HepG2 (cell line): ENCODE measurements at regions not wholly inside any gene's neighbourhood (a gene's known extent, or its start where the extent isn't known, plus 50 kb on each side); places are given as distances from the start of the nearest gene placed in this dataset.

Experiments
- ATAC-seq: fragments of 200-7000 bp; cut with Tn5 transposase; 3 replicates; pipeline ENCODE4 v1.9.1; 2020; ENCODE audit warnings: mild to moderate bottlenecking, moderate library complexity
- BruUV-seq: library from RNA; stranded (reverse); fragments of 400-500 nt; replicated peaks from 2 replicates; lab custom pipeline; 2021; lab: Mats Ljungman, UMichigan
- CTCF ChIA-PET: fragments of 300-600 bp; formaldehyde crosslinking; extraction: SDS; loops from one replicate; lab custom pipeline; 2021; ENCODE audit warnings: low total read pairs, inconsistent platforms, low intra/inter-chr PET ratio; lab: Yijun Ruan, JAX
- POLR2A ChIA-PET: fragments of 350-600 bp; sonication (Branson Sonifier 250); formaldehyde crosslinking; loops from one replicate; lab custom pipeline; 2020; ENCODE audit warnings: antibody characterized with exemption, inconsistent platforms; lab: Yijun Ruan, JAX
- DNase-seq: peaks from one replicate; pipeline ENCODE4 v3.0.0-alpha.2; 2015; ENCODE audit warnings: low spot score
- FAIRE-seq: peaks from 3 replicates; lab custom pipeline; 2011; peaks lifted over from hg19 to GRCh38; lab: Jason Lieb, UNC
- H2AFZ ChIP-seq: one replicate; pipeline ENCODE4 v1.6.1; 2011; ENCODE audit warnings: low read length, inconsistent platforms
- H3K27ac ChIP-seq: fragments of 300-600 bp; 3 replicates; pipeline ENCODE4 v1.8.0; 2011; ENCODE audit warnings: mixed run types, mild to moderate bottlenecking, mixed read lengths, low read length, inconsistent platforms; ENCODE audit not compliant: insufficient read depth; ENCODE audit errors: extremely low read length
- H3K27me3 ChIP-seq, 2 experiments: fragments of 200-600 bp in 1 of 2; 2 replicates in 1 of 2; 3 replicates in 1 of 2; pipeline versions ENCODE4 v1.6.0 to v1.8.0; 2011; ENCODE audit warnings: low read length in 2 of 2, mild to moderate bottlenecking in 2 of 2, moderate library complexity in 2 of 2, inconsistent platforms in 1 of 2; ENCODE audit not compliant: insufficient read depth in 2 of 2, control insufficient read depth in 1 of 2
- H3K36me3 ChIP-seq, 2 experiments: fragments of 200-600 bp in 1 of 2; replicated peaks in 1 of 2; 2 replicates in 1 of 2; 3 replicates in 1 of 2; pipeline versions ENCODE4 v1.5.1 to v1.8.0; 2011; ENCODE audit warnings: low read length in 2 of 2, inconsistent platforms in 1 of 2; ENCODE audit not compliant: insufficient read depth in 2 of 2, control insufficient read depth in 1 of 2
- H3K4me1 ChIP-seq: 2 replicates; pipeline ENCODE4 v1.5.1; 2012; ENCODE audit warnings: low read length, inconsistent platforms; ENCODE audit not compliant: insufficient read depth
- H3K4me2 ChIP-seq: 2 replicates; pipeline ENCODE4 v1.6.0; 2011; ENCODE audit warnings: low read depth, low read length, inconsistent platforms
- H3K4me3 ChIP-seq, 3 experiments: fragments of 200-600 bp in 1 of 3; sonication (generic), shearing (Covaris generic) in 1 of 3; replicated peaks in 1 of 3; 2 replicates each; pipeline ENCODE4 v1.5.1; 2011 to 2016; ENCODE audit warnings: low read length in 3 of 3, inconsistent platforms in 2 of 3, low read depth in 2 of 3, mild to moderate bottlenecking in 2 of 3, control low read depth in 1 of 3, mixed read lengths in 1 of 3; ENCODE audit not compliant: insufficient read depth in 1 of 3
- H3K79me2 ChIP-seq: one replicate; pipeline ENCODE4 v1.6.1; 2011; ENCODE audit warnings: low read length, inconsistent platforms; ENCODE audit not compliant: insufficient read depth
- H3K9ac ChIP-seq: 2 replicates; pipeline ENCODE4 v1.6.0; 2011; ENCODE audit warnings: mild to moderate bottlenecking, low read depth, low read length, inconsistent platforms; ENCODE audit not compliant: insufficient read depth
- H3K9me3 ChIP-seq: 2 replicates; pipeline ENCODE4 v1.5.1; 2012; ENCODE audit warnings: mild to moderate bottlenecking, low read length
- H4K20me1 ChIP-seq: 2 replicates; pipeline ENCODE4 v1.6.0; 2011; ENCODE audit warnings: inconsistent platforms, mild to moderate bottlenecking, low read length, moderate library complexity; ENCODE audit not compliant: insufficient read depth
- ATF7 ChIP-seq, 2 experiments: fragments of 450-650 bp in 1 of 2; sonication (generic) in 1 of 2; formaldehyde crosslinking in 1 of 2; IDR thresholded peaks; 2 replicates each; pipeline versions ENCODE4 v1.4.0 to v1.6.1; 2016 to 2020; ENCODE audit warnings: antibody characterized with exemption in 1 of 2, mild to moderate bottlenecking in 1 of 2, missing genetic modification reagents in 1 of 2
- EHMT2 ChIP-seq: fragments of 200-600 bp; sonication (generic); IDR thresholded peaks from 2 replicates; pipeline ENCODE4 v1.7.0; 2017; ENCODE audit warnings: antibody characterized with exemption, low read depth, low read length, borderline replicate concordance
- HMG20A ChIP-seq: IDR thresholded peaks from 2 replicates; pipeline ENCODE4 v1.6.1; 2016; ENCODE audit warnings: borderline replicate concordance
- MAFG ChIP-seq: sonication (generic); formaldehyde crosslinking; IDR thresholded peaks from 2 replicates; pipeline ENCODE4 v1.5.1; 2020; ENCODE audit warnings: mild to moderate bottlenecking, missing genetic modification reagents
- MYNN ChIP-seq: sonication (generic); formaldehyde crosslinking; IDR thresholded peaks from 2 replicates; pipeline ENCODE4 v1.4.0; 2020; ENCODE audit warnings: mild to moderate bottlenecking, low read depth, missing genetic modification reagents
- RBAK ChIP-seq: sonication (generic); formaldehyde crosslinking; IDR thresholded peaks from 2 replicates; pipeline ENCODE4 v1.5.1; 2020; ENCODE audit warnings: mild to moderate bottlenecking, missing genetic modification reagents
- RFX1 ChIP-seq: fragments of 450-650 bp; IDR thresholded peaks from 2 replicates; pipeline ENCODE4 v1.6.1; 2017
- RFX5 ChIP-seq: IDR thresholded peaks from 2 replicates; pipeline ENCODE4 v1.6.1; 2011; ENCODE audit warnings: low read depth, low read length, improper control_type of control experiment
- TBX2 ChIP-seq: sonication (generic); formaldehyde crosslinking; IDR thresholded peaks from 2 replicates; pipeline ENCODE4 v1.5.0; 2020; ENCODE audit warnings: missing genetic modification reagents, mild to moderate bottlenecking, borderline replicate concordance
- WGBS: methylation state at CpG from one replicate; pipeline ENCODE4 v1.1.6; 2017; ENCODE audit warnings: low lambda C conversion rate; 5-methylcytosine and 5-hydroxymethylcytosine counted together
- in situ Hi-C: cut with HindIII; loops from 2 replicates; pipeline ENCODE4 v1.10.0; 2017; ENCODE audit warnings: low pct_unique_long_range_greater_than_20kb; ENCODE audit not compliant: extremely low pct_ligation_motif_present
- intact Hi-C: fragments of 100-400 bp; cut with micrococcal nuclease; formaldehyde crosslinking; loops from one replicate; pipeline ENCODE4 v1.10.0; 2022; ENCODE audit not compliant: unreplicated experiment
- TF ChIP-seq, protein P1 (sequence below): IDR thresholded peaks from 2 replicates; pipeline ENCODE4 v1.6.1; 2016; ENCODE audit warnings: low read depth
- TF ChIP-seq, protein P2 (sequence below): fragments of 450-650 bp; IDR thresholded peaks from 2 replicates; pipeline ENCODE4 v1.6.1; 2017
- TF ChIP-seq, protein P3 (sequence below): sonication (generic); formaldehyde crosslinking; IDR thresholded peaks from 2 replicates; pipeline ENCODE4 v1.9.0; 2021; ENCODE audit warnings: mild to moderate bottlenecking, missing genetic modification reagents

DNA sequence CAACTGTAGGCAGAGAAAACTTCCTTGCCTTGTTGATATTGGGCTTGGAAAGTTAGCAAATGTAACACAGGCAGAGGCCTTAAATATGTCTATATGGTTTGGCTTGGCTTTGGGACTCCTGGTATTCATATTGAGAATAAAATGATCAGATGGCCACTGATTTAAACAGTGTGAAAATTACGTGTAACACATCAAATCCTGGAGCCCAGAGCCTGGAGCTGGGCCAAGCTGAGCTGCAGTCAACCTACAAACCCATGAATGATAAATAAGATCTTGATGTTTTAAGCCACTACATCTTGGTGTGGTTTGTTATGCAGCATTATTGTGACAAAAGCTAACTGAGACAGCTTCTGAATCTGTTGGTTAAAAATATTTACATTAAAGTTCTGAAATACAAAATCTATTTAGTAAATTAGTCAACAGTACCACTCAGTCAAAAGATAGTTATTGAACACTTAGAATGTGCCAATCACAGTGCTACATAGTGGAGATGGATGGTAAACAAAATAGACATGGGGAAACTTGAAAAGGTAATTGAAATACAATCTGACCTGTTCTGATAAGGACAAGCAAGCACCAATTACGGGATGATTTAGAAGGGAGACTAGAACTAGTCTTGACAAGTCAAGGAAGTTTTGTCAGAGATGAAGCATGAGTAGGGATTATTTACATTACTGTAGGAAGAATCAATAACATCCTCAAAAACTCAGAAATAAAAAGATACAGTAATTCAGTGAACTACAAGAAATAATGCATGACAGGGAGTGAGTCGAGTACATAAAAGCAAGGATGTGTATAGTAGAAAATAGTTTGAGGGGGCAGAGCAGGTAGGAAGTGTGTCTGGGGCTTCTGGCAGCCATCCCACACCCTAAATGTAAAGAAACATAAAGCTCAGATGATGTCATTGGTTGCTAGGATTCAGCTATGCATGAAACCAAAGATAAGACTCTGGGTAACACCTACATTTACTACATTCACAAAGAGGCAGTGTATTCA is 157.7 kb downstream of the HNMT start:
- no peak overlapping the region for H3K9ac ChIP-seq
- WGBS = 49% methylated on average over 3 of the region's 3 CpGs
- intact Hi-C loops = no loop called here
- H3K4me2 ChIP-seq = no peak overlapping the region
- peak; percentile 49 for DNase-seq
- TF ChIP-seq MYNN (CRISPR knock-in tag) = no peak
- TF ChIP-seq EHMT2 = no peak
- no peak for TF ChIP-seq TBX2
- 0 out of 2 replicates have a peak, but pooled peaks have one; percentile 24 for TF ChIP-seq HMG20A (CRISPR knock-in tag)
- TF ChIP-seq RBAK (CRISPR knock-in tag) = peak; percentile 32; the same call in 1 of the 2 replicates
- peak; percentile 82 for TF ChIP-seq RFX5
- TF ChIP-seq, protein P1, sequence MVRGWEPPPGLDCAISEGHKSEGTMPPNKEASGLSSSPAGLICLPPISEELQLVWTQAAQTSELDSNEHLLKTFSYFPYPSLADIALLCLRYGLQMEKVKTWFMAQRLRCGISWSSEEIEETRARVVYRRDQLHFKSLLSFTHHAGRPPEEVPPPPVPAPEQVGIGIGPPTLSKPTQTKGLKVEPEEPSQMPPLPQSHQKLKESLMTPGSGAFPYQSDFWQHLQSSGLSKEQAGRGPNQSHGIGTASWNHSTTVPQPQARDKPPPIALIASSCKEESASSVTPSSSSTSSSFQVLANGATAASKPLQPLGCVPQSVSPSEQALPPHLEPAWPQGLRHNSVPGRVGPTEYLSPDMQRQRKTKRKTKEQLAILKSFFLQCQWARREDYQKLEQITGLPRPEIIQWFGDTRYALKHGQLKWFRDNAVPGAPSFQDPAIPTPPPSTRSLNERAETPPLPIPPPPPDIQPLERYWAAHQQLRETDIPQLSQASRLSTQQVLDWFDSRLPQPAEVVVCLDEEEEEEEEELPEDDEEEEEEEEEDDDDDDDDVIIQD (CRISPR knock-in tag) = no peak
- peak; percentile 60 for TF ChIP-seq ATF7 (IDR thresholded peaks at IDR 0.05)
- no peak for TF ChIP-seq ATF7 (CRISPR knock-in tag; IDR thresholded peaks at IDR 0.05)
- TF ChIP-seq, protein P2, sequence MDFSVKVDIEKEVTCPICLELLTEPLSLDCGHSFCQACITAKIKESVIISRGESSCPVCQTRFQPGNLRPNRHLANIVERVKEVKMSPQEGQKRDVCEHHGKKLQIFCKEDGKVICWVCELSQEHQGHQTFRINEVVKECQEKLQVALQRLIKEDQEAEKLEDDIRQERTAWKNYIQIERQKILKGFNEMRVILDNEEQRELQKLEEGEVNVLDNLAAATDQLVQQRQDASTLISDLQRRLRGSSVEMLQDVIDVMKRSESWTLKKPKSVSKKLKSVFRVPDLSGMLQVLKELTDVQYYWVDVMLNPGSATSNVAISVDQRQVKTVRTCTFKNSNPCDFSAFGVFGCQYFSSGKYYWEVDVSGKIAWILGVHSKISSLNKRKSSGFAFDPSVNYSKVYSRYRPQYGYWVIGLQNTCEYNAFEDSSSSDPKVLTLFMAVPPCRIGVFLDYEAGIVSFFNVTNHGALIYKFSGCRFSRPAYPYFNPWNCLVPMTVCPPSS = no peak
- TF ChIP-seq RFX1 = no peak
- TF ChIP-seq, protein P3, sequence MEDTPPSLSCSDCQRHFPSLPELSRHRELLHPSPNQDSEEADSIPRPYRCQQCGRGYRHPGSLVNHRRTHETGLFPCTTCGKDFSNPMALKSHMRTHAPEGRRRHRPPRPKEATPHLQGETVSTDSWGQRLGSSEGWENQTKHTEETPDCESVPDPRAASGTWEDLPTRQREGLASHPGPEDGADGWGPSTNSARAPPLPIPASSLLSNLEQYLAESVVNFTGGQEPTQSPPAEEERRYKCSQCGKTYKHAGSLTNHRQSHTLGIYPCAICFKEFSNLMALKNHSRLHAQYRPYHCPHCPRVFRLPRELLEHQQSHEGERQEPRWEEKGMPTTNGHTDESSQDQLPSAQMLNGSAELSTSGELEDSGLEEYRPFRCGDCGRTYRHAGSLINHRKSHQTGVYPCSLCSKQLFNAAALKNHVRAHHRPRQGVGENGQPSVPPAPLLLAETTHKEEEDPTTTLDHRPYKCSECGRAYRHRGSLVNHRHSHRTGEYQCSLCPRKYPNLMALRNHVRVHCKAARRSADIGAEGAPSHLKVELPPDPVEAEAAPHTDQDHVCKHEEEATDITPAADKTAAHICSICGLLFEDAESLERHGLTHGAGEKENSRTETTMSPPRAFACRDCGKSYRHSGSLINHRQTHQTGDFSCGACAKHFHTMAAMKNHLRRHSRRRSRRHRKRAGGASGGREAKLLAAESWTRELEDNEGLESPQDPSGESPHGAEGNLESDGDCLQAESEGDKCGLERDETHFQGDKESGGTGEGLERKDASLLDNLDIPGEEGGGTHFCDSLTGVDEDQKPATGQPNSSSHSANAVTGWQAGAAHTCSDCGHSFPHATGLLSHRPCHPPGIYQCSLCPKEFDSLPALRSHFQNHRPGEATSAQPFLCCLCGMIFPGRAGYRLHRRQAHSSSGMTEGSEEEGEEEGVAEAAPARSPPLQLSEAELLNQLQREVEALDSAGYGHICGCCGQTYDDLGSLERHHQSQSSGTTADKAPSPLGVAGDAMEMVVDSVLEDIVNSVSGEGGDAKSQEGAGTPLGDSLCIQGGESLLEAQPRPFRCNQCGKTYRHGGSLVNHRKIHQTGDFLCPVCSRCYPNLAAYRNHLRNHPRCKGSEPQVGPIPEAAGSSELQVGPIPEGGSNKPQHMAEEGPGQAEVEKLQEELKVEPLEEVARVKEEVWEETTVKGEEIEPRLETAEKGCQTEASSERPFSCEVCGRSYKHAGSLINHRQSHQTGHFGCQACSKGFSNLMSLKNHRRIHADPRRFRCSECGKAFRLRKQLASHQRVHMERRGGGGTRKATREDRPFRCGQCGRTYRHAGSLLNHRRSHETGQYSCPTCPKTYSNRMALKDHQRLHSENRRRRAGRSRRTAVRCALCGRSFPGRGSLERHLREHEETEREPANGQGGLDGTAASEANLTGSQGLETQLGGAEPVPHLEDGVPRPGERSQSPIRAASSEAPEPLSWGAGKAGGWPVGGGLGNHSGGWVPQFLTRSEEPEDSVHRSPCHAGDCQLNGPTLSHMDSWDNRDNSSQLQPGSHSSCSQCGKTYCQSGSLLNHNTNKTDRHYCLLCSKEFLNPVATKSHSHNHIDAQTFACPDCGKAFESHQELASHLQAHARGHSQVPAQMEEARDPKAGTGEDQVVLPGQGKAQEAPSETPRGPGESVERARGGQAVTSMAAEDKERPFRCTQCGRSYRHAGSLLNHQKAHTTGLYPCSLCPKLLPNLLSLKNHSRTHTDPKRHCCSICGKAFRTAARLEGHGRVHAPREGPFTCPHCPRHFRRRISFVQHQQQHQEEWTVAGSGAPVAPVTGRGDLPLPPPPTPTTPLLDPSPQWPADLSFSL (CRISPR knock-in tag) = no peak
- TF ChIP-seq MAFG (CRISPR knock-in tag) = no peak
- TF ChIP-seq, all 625 proteins: peak for 4
- peaks cover 11% of the 10 kb centered on the region for H3K4me1 ChIP-seq
- no peak for FAIRE-seq
- H3K27me3 ChIP-seq = no peaks in the 10 kb centered on the region
- POLR2A ChIA-PET = no interaction called here
- no peak for ATAC-seq
- H3K27ac ChIP-seq = no peak overlapping the region
- CTCF ChIA-PET = no interaction called here
- no peaks in the 10 kb centered on the region for H3K79me2 ChIP-seq
- BruUV-seq = no TSS peak
- in situ Hi-C loops = no loop called here
- no peaks in the 10 kb centered on the region for H4K20me1 ChIP-seq
- no peaks in the 10 kb centered on the region for H3K9me3 ChIP-seq
- H3K4me3 ChIP-seq = no peak overlapping the region
- no peaks in the 10 kb centered on the region for H3K36me3 ChIP-seq
- no peak overlapping the region for H2AFZ ChIP-seq
